ENCODE measurements at regions not wholly inside any gene's neighbourhood (a gene's known extent, or its start where the extent isn't known, plus 50 kb on each side); places are given as distances from the start of the nearest gene placed in this dataset.

DNA sequence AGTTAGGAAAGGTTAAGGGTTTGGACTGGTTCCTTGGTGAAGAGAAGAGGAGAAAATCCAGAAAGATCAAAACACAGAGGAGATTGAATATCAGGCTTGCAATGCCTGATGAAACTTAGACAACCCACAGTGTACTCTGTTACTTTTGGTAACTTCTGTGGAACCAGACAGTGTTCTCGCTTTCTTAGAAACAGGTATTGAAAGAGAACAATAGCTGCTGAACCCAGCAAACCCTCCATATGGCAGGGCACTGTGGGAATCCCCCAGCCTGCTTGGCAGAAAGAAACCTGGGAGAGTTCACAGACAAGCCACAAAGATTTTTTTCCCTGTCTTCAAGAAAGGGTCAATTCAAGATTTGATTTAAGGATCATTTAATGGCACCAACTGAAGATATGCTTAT is 342.8 kb downstream of the FOXA2 start:
- H3K4me1 ChIP-seq (ENCODE audit: control insufficient read depth in 2 of 3, insufficient read depth in 2 of 3, low read depth in 1 of 3, low read length in 3 of 3) = no peaks in the 10 kb centered on the region
- no peak overlapping the region for H3K4me3 ChIP-seq (ENCODE audit: low read length in 3 of 3)
- FAIRE-seq = no peak
- H3K9ac ChIP-seq (ENCODE audit: low read length in 3 of 3) = no peak overlapping the region
- H3K36me3 ChIP-seq (ENCODE audit: control insufficient read depth in 2 of 3, insufficient read depth in 3 of 3, low read length in 3 of 3) = no peaks in the 10 kb centered on the region
- H3K27me3 ChIP-seq (ENCODE audit: control insufficient read depth, insufficient read depth, low read length) = no peaks in the 10 kb centered on the region
- intact Hi-C loops (cut with DNase I) = no loop called here
- TF ChIP-seq, protein P1, sequence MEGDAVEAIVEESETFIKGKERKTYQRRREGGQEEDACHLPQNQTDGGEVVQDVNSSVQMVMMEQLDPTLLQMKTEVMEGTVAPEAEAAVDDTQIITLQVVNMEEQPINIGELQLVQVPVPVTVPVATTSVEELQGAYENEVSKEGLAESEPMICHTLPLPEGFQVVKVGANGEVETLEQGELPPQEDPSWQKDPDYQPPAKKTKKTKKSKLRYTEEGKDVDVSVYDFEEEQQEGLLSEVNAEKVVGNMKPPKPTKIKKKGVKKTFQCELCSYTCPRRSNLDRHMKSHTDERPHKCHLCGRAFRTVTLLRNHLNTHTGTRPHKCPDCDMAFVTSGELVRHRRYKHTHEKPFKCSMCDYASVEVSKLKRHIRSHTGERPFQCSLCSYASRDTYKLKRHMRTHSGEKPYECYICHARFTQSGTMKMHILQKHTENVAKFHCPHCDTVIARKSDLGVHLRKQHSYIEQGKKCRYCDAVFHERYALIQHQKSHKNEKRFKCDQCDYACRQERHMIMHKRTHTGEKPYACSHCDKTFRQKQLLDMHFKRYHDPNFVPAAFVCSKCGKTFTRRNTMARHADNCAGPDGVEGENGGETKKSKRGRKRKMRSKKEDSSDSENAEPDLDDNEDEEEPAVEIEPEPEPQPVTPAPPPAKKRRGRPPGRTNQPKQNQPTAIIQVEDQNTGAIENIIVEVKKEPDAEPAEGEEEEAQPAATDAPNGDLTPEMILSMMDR (IDR thresholded peaks at IDR 0.05; ENCODE audit: borderline replicate concordance, extremely low read depth, insufficient read depth) = no peak
- no peak overlapping the region for H3K27ac ChIP-seq (ENCODE audit: low read depth in 2 of 2, low read length in 2 of 2)
- DNase-seq = no peak
- no peaks in the 10 kb centered on the region for H3K9me3 ChIP-seq (ENCODE audit: control insufficient read depth in 2 of 3, insufficient read depth in 1 of 3, low read length in 3 of 3)

DNA sequence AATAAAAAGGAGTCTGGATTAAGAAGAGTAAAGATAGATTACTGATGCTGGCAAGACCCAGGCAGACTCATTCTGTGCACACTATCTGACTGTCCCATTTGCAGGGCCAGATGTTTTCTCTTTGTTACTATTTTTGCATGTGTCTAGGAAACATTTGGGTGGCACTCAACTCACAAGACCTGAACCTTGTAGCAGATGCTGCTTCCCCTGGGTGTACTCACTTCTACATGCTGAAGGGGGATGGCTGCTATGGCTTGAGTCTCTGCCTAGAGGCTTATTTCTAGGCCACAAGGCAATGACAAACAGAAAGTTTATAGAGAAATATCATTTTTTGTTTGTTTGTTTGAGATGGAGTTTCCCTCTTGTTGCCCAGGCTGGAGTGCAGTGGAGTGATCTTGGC is 351.4 kb downstream of the FOXA2 start:
- DNase-seq = no peak
- H3K9ac ChIP-seq (ENCODE audit: low read length in 3 of 3) = no peak overlapping the region
- intact Hi-C loops (cut with DNase I) = no loop called here
- no peaks in the 10 kb centered on the region for H3K36me3 ChIP-seq (ENCODE audit: control insufficient read depth in 2 of 3, insufficient read depth in 3 of 3, low read length in 3 of 3)
- TF ChIP-seq, protein P1 (IDR thresholded peaks at IDR 0.05; ENCODE audit: borderline replicate concordance, extremely low read depth, insufficient read depth) = no peak
- no peaks in the 10 kb centered on the region for H3K9me3 ChIP-seq (ENCODE audit: control insufficient read depth in 2 of 3, insufficient read depth in 1 of 3, low read length in 3 of 3)
- no peaks in the 10 kb centered on the region for H3K4me1 ChIP-seq (ENCODE audit: control insufficient read depth in 2 of 3, insufficient read depth in 2 of 3, low read depth in 1 of 3, low read length in 3 of 3)
- no peak overlapping the region for H3K4me3 ChIP-seq (ENCODE audit: low read length in 3 of 3)
- FAIRE-seq = no peak
- no peaks in the 10 kb centered on the region for H3K27me3 ChIP-seq (ENCODE audit: control insufficient read depth, insufficient read depth, low read length)
- H3K27ac ChIP-seq (ENCODE audit: low read depth in 2 of 2, low read length in 2 of 2) = no peak overlapping the region

DNA sequence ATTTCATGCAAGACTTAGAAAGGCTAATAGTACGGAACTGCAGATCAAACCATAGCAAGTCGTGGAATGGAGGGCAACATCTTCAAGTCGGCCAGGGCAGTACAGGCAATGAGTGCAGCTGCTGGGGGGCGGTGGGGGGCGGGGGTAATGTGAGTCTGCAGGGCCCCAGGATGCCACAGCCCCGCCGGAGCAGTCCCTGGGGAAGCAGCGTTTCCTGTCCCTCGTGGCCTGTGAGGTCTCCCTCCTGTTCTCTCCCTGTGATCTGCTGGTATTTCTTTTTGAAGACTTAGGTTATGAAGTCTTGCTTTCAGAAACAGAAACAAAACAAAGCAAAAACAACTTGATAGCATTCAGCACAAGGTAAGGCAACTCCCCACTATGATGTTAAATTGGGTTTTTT is 351.9 kb downstream of the FOXA2 start:
- Histone ChIP-seq H3K27me3 (ENCODE audit: control insufficient read depth, insufficient read depth, low read length) (no peaks in the 10 kb centered on the region), H3K27ac (ENCODE audit: low read depth in 2 of 2, low read length in 2 of 2) (no peak overlapping the region), H3K4me1 (ENCODE audit: control insufficient read depth in 2 of 3, insufficient read depth in 2 of 3, low read depth in 1 of 3, low read length in 3 of 3) (no peaks in the 10 kb centered on the region), H3K9ac (ENCODE audit: low read length in 3 of 3) (no peak overlapping the region), H3K36me3 (ENCODE audit: control insufficient read depth in 2 of 3, insufficient read depth in 3 of 3, low read length in 3 of 3) (no peaks in the 10 kb centered on the region), H3K4me3 (ENCODE audit: low read length in 3 of 3) (no peak overlapping the region), H3K9me3 (ENCODE audit: control insufficient read depth in 2 of 3, insufficient read depth in 1 of 3, low read length in 3 of 3) (no peaks in the 10 kb centered on the region)
- TF ChIP-seq, protein P1 (IDR thresholded peaks at IDR 0.05; ENCODE audit: borderline replicate concordance, extremely low read depth, insufficient read depth) = no peak
- intact Hi-C loops (cut with DNase I) = no loop called here
- DNase-seq (no peak), FAIRE-seq (no peak)
